ENCODE measurements at regions not wholly inside any gene's neighbourhood (a gene's known extent, or its start where the extent isn't known, plus 50 kb on each side); places are given as distances from the start of the nearest gene placed in this dataset.

- no peaks in the 10 kb centered on the region for H3K36me3 ChIP-seq (ENCODE audit: low read depth)
- H3K4me1 ChIP-seq (ENCODE audit: low read depth) = no peaks in the 10 kb centered on the region
- H3K4me3 ChIP-seq = no peak overlapping the region
- ATAC-seq (no peak), DNase-seq (no peak)
- intact Hi-C loops (cut with DNase I, micrococcal nuclease) = no loop called here
- peaks cover 39% of the 10 kb centered on the region for H3K9me3 ChIP-seq
- TF ChIP-seq CTCF (IDR thresholded peaks at IDR 0.05) = no peak
Measured at GRCh38 chr21:24197132-24197643, 1410.1 kb downstream of the MRPL39 start.

- DNase-seq (no peak), ATAC-seq (no peak)
- no peaks in the 10 kb centered on the region for H3K36me3 ChIP-seq (ENCODE audit: low read depth)
- no peaks in the 10 kb centered on the region for H3K4me1 ChIP-seq (ENCODE audit: low read depth)
- H3K4me3 ChIP-seq = no peak overlapping the region
- no peak for TF ChIP-seq CTCF (IDR thresholded peaks at IDR 0.05)
- H3K9me3 ChIP-seq = peaks cover 44% of the 10 kb centered on the region
- intact Hi-C loops (cut with DNase I, micrococcal nuclease) = no loop called here
Measured at GRCh38 chr21:24188506-24188905, 1418.8 kb downstream of the MRPL39 start.

- no peak for TF ChIP-seq CTCF (IDR thresholded peaks at IDR 0.05)
- Histone ChIP-seq H3K4me3 (no peak overlapping the region), H3K36me3 (ENCODE audit: low read depth) (no peaks in the 10 kb centered on the region), H3K9me3 (peaks cover 49% of the 10 kb centered on the region), H3K4me1 (ENCODE audit: low read depth) (no peaks in the 10 kb centered on the region)
- DNase-seq = no peak
- ATAC-seq = no peak
- intact Hi-C loops (cut with DNase I, micrococcal nuclease) = no loop called here
Measured at GRCh38 chr21:24183077-24183476, 1424.2 kb downstream of the MRPL39 start.

- intact Hi-C loops (cut with DNase I, micrococcal nuclease) = no loop called here
- H3K4me3 ChIP-seq = no peak overlapping the region
- ATAC-seq (no peak), DNase-seq (no peak)
- H3K36me3 ChIP-seq (ENCODE audit: low read depth) = no peaks in the 10 kb centered on the region
- no peak for TF ChIP-seq CTCF (IDR thresholded peaks at IDR 0.05)
- no peaks in the 10 kb centered on the region for H3K4me1 ChIP-seq (ENCODE audit: low read depth)
- H3K9me3 ChIP-seq = peaks cover 47% of the 10 kb centered on the region
Measured at GRCh38 chr21:24179110-24179509, 1428.2 kb downstream of the MRPL39 start.

GRCh38 chr21:24175106-24175505 lies 1432.2 kb downstream of the MRPL39 start:
- intact Hi-C loops (cut with DNase I, micrococcal nuclease) = no loop called here
- H3K36me3 ChIP-seq (ENCODE audit: low read depth) = no peaks in the 10 kb centered on the region
- ATAC-seq (no peak), DNase-seq (no peak)
- no peaks in the 10 kb centered on the region for H3K4me1 ChIP-seq (ENCODE audit: low read depth)
- H3K9me3 ChIP-seq = peaks cover 43% of the 10 kb centered on the region
- no peak overlapping the region for H3K4me3 ChIP-seq
- no peak for TF ChIP-seq CTCF (IDR thresholded peaks at IDR 0.05)

GRCh38 chr21:24171736-24172135 lies 1435.5 kb downstream of the MRPL39 start:
- DNase-seq (no peak), ATAC-seq (no peak)
- H3K9me3 ChIP-seq = peaks cover 50% of the 10 kb centered on the region
- no peak for TF ChIP-seq CTCF (IDR thresholded peaks at IDR 0.05)
- intact Hi-C loops (cut with DNase I, micrococcal nuclease) = no loop called here
- no peaks in the 10 kb centered on the region for H3K36me3 ChIP-seq (ENCODE audit: low read depth)
- no peak overlapping the region for H3K4me3 ChIP-seq
- H3K4me1 ChIP-seq (ENCODE audit: low read depth) = no peaks in the 10 kb centered on the region

All from mucosa of descending colon (tissue), 3 donors.